ENCODE measurements at regions not wholly inside any gene's neighbourhood (a gene's known extent, or its start where the extent isn't known, plus 50 kb on each side); places are given as distances from the start of the nearest gene placed in this dataset.
A peak's percentile ranks its signal among the peaks of the same experiment; 100 is the strongest.

DNA sequence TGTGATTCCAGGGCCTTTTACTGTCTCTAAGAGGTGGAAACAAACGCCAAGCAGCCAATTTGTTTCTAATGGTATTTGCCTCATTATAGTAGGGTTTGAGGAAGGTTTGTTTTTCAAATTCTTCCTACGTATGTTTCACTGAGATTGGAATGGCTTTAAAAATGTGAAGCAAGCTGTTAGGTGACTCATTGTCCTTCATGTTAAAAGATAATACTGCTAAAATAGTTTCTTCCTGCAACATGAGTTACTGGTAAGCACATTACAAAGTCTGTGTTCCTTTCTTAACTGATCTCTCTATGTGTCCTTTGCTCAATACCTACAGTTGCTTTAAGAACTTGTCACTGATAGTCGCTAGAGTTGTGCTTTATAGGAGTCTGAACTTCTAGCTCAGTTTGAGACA is 1183.9 kb downstream of the RPA4 start:
- no peak for DNase-seq
- TF ChIP-seq, protein P1, sequence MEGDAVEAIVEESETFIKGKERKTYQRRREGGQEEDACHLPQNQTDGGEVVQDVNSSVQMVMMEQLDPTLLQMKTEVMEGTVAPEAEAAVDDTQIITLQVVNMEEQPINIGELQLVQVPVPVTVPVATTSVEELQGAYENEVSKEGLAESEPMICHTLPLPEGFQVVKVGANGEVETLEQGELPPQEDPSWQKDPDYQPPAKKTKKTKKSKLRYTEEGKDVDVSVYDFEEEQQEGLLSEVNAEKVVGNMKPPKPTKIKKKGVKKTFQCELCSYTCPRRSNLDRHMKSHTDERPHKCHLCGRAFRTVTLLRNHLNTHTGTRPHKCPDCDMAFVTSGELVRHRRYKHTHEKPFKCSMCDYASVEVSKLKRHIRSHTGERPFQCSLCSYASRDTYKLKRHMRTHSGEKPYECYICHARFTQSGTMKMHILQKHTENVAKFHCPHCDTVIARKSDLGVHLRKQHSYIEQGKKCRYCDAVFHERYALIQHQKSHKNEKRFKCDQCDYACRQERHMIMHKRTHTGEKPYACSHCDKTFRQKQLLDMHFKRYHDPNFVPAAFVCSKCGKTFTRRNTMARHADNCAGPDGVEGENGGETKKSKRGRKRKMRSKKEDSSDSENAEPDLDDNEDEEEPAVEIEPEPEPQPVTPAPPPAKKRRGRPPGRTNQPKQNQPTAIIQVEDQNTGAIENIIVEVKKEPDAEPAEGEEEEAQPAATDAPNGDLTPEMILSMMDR (IDR thresholded peaks at IDR 0.05) = no peak
- TF ChIP-seq POLR2A (IDR thresholded peaks at IDR 0.05) = no peak
- WGBS, 2 donors = 53 to 59% methylated on average over 3 of the region's 3 CpGs
- Histone ChIP-seq H3K4me3 (replicated peaks in 1 of 3) (no peak overlapping the region), H3K27ac (no peak overlapping the region), H3K9me3 (no peaks in the 10 kb centered on the region), H3K27me3 (no peaks in the 10 kb centered on the region), H3K4me1 (no peaks in the 10 kb centered on the region), H3K36me3 (no peaks in the 10 kb centered on the region)
- intact Hi-C loops (cut with DNase I) = no loop called here

- Histone ChIP-seq H3K4me1 (no peaks in the 10 kb centered on the region), H3K27ac (no peak overlapping the region), H3K9me3 (no peaks in the 10 kb centered on the region), H3K36me3 (no peaks in the 10 kb centered on the region), H3K4me3 (replicated peaks in 1 of 3) (no peak overlapping the region), H3K27me3 (no peaks in the 10 kb centered on the region)
- no peak for DNase-seq
- 27 to 51% methylated on average over 3 of the region's 3 CpGs for WGBS, 2 donors
- intact Hi-C loops (cut with DNase I) = no loop called here
- TF ChIP-seq POLR2A (IDR thresholded peaks at IDR 0.05) = no peak
- TF ChIP-seq, protein P1 (IDR thresholded peaks at IDR 0.05) = no peak
Measured at GRCh38 chrX:98068024-98068580, 1184.4 kb downstream of the RPA4 start.

DNA sequence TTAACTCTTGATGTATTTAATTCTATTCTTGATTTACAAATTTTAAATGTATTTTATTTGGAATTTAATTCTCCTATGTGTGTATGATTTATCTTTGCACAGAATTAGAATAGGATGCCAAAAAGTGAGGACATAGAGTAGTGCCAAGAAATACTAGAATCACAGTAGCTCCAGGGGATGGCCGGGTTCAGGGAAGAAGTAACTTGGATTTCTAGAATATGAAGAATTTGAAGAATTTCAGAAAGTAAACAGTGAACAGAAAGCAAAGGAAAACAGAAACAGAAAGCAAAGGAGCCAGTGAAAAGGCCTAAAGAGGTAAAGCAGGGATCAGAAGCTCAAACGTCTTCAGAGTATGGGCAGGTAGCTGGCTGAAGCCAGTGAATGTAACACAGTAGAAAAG is 1187.6 kb downstream of the RPA4 start:
- intact Hi-C loops (cut with DNase I) = no loop called here
- WGBS, 2 donors = 18 to 24% methylated on average over 2 of the region's 2 CpGs

DNA sequence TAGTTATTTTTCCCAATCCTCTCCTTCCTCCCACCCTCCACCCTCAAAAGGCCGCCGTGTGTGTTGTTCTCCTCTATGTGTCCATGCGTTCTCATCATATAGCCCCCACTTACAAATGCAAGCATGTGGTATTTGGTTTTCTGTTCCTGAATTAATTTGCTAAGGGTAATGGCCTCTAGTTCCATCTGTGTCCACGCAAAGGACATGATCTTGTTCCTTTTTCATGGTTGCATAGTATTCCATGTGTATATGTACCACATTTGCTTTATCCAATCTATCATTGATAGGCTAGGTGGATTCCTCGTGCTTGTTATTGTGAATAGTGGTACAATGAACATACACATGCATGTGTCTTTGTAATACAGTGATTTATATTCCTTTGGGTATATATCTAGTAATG is 1193.7 kb downstream of the RPA4 start:
- intact Hi-C loops (cut with DNase I) = no loop called here
- no peaks in the 10 kb centered on the region for H3K27me3 ChIP-seq
- WGBS, 2 donors = 90 to 91% methylated on average over 5 of the region's 5 CpGs

More for the DNA sequence above, 1187.6 kb downstream of the RPA4 start:
- H3K36me3 ChIP-seq = no peaks in the 10 kb centered on the region
- H3K27me3 ChIP-seq = no peaks in the 10 kb centered on the region
- peak; percentile 3 to 38 for DNase-seq
- H3K4me3 ChIP-seq (replicated peaks in 1 of 3) = no peak overlapping the region
- no peaks in the 10 kb centered on the region for H3K4me1 ChIP-seq
- H3K27ac ChIP-seq = peak overlapping the region; percentile 4 to 55 (median 32)
- TF ChIP-seq POLR2A (IDR thresholded peaks at IDR 0.05) = no peak
- TF ChIP-seq, protein P1 (IDR thresholded peaks at IDR 0.05) = no peak
- no peaks in the 10 kb centered on the region for H3K9me3 ChIP-seq

GRCh38 chrX:98111684-98112083 is 1228.0 kb downstream of the RPA4 start:
- Histone ChIP-seq H3K36me3 (no peaks in the 10 kb centered on the region), H3K27me3 (no peaks in the 10 kb centered on the region), H3K9me3 (no peaks in the 10 kb centered on the region), H3K4me3 (replicated peaks in 1 of 3) (no peak overlapping the region), H3K4me1 (no peaks in the 10 kb centered on the region), H3K27ac (no peak overlapping the region)
- TF ChIP-seq, protein P1 (IDR thresholded peaks at IDR 0.05) = no peak
- no peak for TF ChIP-seq POLR2A (IDR thresholded peaks at IDR 0.05)
- intact Hi-C loops (cut with DNase I) = no loop called here
- 72 to 75% methylated on average over 3 of the region's 3 CpGs for WGBS, 2 donors
- DNase-seq = no peak

More for the DNA sequence above, 1193.7 kb downstream of the RPA4 start:
- DNase-seq = no peak
- H3K4me3 ChIP-seq (replicated peaks in 1 of 3) = no peak overlapping the region
- no peaks in the 10 kb centered on the region for H3K9me3 ChIP-seq
- no peak overlapping the region for H3K27ac ChIP-seq
- no peaks in the 10 kb centered on the region for H3K36me3 ChIP-seq
- no peaks in the 10 kb centered on the region for H3K4me1 ChIP-seq
- TF ChIP-seq, protein P1 (IDR thresholded peaks at IDR 0.05) = no peak
- no peak for TF ChIP-seq POLR2A (IDR thresholded peaks at IDR 0.05)
